ENCODE measurements at regions not wholly inside any gene's neighbourhood (a gene's known extent, or its start where the extent isn't known, plus 50 kb on each side); places are given as distances from the start of the nearest gene placed in this dataset.

- TF ChIP-seq CTCF (tag by site-specific recombination; IDR thresholded peaks at IDR 0.05) (no peak), ZNF350 (tag by site-specific recombination; IDR thresholded peaks at IDR 0.05) (no peak)
- TF ChIP-seq, protein P1, sequence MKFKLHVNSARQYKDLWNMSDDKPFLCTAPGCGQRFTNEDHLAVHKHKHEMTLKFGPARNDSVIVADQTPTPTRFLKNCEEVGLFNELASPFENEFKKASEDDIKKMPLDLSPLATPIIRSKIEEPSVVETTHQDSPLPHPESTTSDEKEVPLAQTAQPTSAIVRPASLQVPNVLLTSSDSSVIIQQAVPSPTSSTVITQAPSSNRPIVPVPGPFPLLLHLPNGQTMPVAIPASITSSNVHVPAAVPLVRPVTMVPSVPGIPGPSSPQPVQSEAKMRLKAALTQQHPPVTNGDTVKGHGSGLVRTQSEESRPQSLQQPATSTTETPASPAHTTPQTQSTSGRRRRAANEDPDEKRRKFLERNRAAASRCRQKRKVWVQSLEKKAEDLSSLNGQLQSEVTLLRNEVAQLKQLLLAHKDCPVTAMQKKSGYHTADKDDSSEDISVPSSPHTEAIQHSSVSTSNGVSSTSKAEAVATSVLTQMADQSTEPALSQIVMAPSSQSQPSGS (tag by site-specific recombination; IDR thresholded peaks at IDR 0.05; ENCODE audit: low read depth): no peak
Observed at GRCh38 chr18:57270156-57270555, 82.2 kb upstream of the ST8SIA3 start.
